Activated gamma-delta T cell (primary cell): ENCODE measurements at regions not wholly inside any gene's neighbourhood (a gene's known extent, or its start where the extent isn't known, plus 50 kb on each side); places are given as distances from the start of the nearest gene placed in this dataset.
"Not testable (repeated sequence)": the region's sequence is repeated elsewhere in the genome, so short reads cannot be mapped to it uniquely, and the experiment has no call there.

ENCODE experiments used
- DNase-seq: peaks from one replicate; lab custom pipeline; 2025; lab: John Stamatoyannopoulos, UW

DNA sequence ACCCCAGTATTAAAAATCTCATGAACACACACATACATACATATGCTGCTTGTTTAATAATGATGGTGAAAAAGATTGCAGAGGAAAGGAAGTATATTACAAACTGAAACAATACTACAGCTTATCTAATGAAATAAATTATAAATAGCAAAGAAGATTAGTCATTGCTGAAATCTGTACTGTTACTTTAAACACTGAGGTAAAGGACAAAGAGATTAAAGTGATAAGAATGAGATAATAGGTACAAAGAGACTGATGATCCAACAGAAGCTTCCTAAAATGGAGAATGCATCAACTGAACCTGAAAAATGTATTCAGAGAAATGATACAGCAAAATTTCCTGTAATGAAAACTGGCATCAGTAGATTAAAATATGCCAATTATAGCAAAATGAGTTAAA is 91.5 kb upstream of the KCND2 start:
- DNase-seq = no peak

DNA sequence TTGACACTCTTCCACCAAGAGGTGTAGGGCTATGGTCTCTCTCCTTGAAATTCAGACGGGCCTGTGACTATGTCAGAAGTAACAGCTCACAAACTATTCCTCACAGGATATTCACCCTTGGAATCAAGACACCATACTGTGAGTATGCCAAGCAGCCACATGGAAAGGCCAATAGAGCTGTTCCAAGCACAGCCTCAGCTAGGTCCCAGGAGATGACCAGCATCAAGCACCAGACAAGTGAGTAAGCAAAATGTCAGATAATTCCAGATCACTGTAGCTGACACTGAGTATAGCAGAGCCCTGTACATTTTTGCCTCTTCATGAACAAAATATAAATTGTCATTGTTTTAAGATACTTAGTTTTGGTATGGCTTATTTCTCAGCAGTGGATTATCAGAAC is 88.1 kb upstream of the KCND2 start:
- no peak for DNase-seq

DNA sequence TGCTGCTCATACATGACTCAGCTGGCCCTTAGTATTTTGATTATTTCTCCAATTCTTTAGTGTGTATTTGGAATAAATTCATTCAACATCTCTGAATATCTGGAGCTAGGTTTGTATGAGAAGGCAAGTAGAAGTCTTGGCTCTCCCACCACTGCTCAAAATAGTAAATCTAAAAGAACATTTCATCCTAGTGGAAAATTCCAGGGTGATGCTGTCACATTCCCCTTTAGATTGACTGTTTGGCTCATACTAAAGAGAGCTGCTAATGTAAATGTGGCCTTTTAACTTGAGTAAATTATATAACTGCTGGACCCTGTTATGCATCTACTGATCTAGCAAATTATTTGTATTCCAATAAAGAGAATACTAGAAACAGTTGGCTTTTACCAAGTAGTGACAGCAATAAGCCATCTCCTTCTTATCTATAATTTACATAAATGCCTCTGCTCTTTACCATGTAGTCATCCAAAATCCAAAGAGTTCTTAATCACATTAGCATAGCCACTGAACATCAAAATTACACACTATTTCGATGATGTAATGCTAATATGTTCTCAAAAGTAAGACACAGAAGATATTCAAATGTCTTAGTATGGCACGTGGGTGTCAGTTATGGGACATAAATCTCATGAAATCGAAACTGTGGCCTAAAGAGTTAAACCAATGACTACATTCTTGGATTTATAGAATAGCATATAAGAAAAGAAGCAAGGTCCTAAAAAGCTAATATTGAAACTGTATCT is 86.9 kb upstream of the KCND2 start:
- no peak for DNase-seq

DNA sequence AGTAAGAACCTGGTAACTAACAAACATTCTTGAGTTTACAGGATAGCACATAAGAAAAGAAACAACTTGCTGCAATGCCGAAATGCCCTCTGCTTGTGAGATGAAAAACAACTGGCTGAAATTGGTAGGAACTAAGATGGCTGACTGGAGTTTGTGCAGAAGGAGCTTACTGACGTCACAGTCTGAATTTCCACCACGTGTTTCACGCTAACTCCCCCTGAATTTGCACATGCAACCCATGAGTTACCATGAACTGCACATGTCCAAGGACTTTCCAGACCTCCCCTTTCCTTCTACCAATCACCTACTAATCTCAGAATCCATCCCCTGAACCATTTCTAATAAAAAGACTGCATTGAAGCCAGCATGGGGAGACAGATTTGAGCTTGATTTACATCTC is 86.3 kb upstream of the KCND2 start:
- DNase-seq = no peak

DNA sequence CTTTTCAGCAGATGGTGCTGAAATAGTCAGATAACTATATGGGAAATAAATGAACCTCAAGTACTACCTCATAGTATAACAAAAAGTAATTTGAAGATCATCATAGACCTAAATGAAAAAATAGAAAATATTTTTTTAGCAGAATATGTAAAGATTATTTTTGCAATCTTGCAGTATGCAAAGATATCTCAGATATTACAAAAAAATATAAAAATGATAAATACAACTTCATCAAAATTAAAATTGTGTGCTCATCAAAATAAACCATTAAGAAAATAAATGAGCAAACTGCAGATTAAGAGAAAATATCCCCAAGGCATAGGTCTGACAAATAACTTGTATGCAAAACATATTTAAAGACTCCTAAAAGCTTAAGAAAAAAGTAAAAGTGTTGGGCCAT is 83.4 kb upstream of the KCND2 start:
- no peak for DNase-seq

DNA sequence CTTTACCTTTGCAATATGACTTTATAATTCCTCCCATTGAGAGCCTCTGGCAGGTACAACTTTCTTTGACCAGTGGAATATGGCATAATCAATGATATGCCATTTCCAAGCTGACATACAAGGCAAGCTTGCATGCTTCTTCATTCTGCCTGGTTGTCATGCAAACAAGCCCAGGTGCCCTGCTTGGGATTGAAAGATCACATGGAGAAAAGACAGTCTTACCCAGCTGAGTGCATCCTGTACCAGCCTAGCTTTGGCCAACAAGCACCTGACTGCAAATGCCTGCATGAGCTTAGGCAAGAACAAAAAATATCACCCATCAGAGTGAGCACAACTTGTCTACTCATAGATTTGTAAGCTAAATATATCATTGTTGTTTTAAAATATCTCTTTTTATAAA is 82.9 kb upstream of the KCND2 start:
- no peak for DNase-seq

DNA sequence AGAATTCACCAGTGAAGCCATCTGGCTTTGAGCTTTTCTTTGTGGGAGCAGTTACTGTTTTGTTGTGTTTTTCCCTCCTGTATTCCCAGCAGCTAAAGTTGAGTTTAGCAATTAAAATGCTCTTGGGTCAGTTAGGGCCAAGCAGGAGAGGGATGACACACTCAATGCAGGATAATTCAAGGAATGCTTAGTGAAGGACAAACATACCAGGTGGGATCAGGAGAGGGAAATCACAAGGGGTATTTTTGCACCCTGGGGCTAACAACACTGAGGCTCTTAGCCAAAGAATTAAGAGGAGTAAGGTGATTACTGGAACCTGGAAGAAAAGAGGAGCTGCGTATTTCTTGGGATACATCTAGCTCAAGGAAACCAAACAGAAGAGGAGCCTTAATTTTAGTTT is 82.4 kb upstream of the KCND2 start:
- DNase-seq = no peak

DNA sequence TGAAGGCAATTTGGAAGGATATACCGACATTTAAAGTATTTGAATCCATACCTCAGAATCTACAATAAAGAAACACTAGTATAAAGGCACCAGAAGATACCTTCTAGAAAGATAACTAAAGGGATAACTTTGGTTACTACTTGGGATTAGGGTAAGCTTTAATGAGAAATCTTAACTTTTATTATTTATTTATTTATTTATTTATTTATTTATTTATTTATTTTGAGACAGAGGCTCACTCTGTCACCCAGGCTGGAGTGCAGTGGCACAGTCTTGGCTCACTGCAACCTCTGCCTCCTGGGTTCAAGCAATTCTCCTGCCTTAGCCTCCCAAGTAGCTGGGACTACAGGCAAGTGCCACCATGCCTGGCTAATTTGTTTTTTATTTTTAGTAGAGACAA is 81.6 kb upstream of the KCND2 start:
- DNase-seq = not testable (repeated sequence)

DNA sequence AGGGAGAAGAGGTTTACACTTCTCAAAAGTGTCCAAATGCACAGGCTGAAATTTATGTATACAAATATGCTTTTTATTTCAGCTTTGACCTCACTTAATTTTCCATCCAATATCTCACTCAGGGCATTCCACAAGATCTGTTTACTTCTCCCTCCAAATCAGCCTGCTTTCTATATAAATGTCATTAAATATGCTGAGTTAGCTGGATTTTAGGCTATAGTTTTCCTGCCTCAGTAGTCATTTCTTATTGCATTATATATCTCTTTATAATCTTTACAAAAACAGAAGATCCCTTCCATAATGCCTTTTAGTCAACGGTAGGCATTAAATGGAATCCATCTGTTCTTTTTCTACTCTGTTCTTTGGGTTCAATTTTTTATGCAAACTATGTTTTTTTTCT is 71.7 kb upstream of the KCND2 start:
- DNase-seq = no peak

DNA sequence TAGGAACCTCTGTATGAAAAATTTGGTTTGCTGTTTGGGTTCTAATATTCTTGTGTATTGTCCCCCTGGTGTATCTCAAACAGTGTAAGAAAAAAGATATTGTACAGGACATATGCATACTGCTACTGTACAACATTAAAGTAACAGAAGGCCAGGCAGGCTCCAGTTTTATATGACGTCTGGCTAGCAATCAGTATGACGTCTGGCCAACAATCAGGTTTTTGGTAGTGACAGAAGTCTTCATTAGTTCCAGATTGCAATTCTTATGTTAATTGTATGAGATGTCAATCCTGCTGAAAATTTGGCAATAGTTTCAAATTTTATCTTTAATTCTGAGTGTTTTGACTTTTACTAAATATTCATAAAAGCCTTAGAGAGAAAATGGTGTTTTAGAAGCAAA is 67.9 kb upstream of the KCND2 start:
- no peak for DNase-seq

DNA sequence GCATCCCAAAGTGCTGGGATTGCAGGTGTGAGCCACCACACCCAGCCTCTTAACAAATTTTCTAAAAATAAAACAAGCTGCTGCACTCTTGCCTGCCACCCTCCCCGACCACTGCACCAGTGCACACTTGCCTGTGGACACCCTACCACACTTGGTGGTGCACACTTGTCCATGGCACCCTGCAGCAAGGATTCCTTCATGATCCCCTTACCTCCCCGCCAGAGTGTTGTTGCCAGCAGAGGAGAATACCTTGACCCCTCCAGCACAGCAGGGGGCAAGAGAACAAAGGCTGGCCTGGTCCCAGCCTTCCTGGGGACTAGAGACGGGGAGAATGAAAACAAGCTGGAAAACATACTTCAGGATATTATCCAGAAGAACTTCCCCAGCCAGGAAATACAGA is 65.9 kb upstream of the KCND2 start:
- DNase-seq = no peak

DNA sequence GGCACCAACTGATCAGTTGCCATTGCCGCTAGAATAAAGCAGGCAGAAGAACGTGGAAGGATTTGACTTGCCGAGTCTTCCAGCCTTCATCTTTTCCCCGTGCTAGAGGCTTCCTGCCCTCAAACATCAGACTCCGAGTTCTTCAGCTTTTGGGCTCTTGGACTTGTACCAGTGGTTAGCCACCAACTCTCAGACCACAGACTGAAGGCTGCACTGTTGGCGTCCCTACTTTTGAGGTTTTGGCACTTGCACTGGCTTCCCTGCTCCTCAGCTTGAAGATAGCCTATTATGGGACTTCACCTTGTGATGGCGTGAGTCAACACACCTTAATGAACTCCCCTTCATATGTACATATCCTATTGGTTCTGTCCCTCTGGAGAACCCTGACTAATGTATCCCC is 57.3 kb upstream of the KCND2 start:
- DNase-seq = no peak

DNA sequence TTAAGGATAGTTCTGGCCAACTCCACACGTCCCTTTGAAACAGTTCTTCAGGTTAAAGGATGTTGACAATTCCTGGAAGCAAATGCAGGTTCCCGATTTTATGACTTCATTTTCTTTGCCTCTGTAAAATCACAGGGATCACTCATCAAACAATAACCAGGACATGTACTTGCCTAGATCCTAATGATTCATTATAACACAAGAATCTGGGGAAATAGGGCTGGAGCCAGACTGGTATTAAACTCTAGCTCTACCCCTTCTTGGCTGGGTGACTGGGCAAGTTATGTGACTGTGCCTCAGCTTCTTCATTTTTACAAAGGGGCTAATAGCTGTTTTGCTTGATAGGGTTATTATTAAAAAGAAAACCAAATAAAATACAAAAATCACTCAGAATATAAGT is 56.0 kb upstream of the KCND2 start:
- no peak for DNase-seq

DNA sequence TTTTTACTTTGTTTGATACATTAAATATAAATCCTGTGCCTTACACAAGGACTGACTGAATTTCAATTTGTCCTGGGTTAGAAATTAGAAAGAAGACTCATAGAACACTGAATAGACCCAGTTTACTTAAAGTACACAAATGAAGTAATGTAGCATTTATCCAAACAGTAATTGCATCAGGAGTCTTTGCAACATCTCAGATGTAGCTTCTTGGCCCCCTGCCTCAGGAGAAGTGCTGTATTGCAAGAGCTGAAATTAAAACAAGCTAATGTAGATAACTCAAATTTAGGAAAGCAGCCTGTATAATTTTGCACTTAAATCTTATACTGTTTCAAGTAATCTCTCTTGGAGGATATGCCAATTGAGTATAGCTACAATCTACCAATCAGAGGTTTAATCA is 54.3 kb upstream of the KCND2 start:
- no peak for DNase-seq

DNA sequence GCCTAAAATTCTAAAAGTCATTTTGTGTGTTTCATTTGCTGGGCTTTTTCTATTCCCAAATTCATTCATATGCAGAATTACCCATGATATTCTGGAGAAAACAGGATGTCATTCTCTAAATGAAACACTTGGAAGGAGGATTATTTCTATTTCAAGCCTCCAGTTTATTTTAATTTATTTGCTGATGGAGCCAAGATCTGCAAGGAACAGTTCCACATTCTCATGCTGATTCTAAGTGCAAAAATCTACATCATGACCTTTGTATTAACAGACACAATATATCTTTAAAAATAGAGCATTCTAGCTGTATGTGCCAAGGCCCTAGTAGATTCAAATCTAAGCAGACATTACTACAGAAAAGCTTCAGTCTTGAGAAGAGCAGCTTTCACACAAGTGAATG is 51.3 kb upstream of the KCND2 start:
- no peak for DNase-seq
